IMR-90 (cell line): ENCODE measurements at regions not wholly inside any gene's neighbourhood (a gene's known extent, or its start where the extent isn't known, plus 50 kb on each side); places are given as distances from the start of the nearest gene placed in this dataset.

Experiments used
- ATAC-seq: fragments of 200-7000 bp; cut with Tn5 transposase; 2 replicates; pipeline ENCODE4 v1.9.1; 2020; ENCODE audit warnings: low read depth, mild to moderate bottlenecking, moderate library complexity
- BruUV-seq: library from RNA; stranded (reverse); fragments of 400-500 nt; replicated peaks from 2 replicates; lab custom pipeline; 2021; lab: Mats Ljungman, UMichigan
- CTCF ChIA-PET: fragments of 300-600 bp; formaldehyde crosslinking; extraction: SDS; loops from one replicate; lab custom pipeline; 2021; ENCODE audit warnings: antibody characterized with exemption; lab: Yijun Ruan, JAX
- POLR2A ChIA-PET: fragments of 300-600 bp; sonication (Branson Sonifier 250); formaldehyde crosslinking; loops from one replicate; lab custom pipeline; 2022; ENCODE audit warnings: antibody characterized with exemption; ENCODE audit not compliant: unreplicated experiment; lab: Charles Lee
- DNase-seq: peaks from one replicate; pipeline ENCODE4 v3.0.0; 2013
- H2AFZ ChIP-seq: replicated peaks from 2 replicates; pipeline ENCODE3; 2013; ENCODE audit warnings: low read length, mild to moderate bottlenecking; ENCODE audit not compliant: poor library complexity
- H2AK5ac ChIP-seq: 2 replicates; pipeline ENCODE4 v1.6.1; 2013; ENCODE audit warnings: low read depth, low read length, inconsistent platforms
- H2AK9ac ChIP-seq: replicated peaks from 2 replicates; pipeline ENCODE3; 2013; ENCODE audit warnings: mild to moderate bottlenecking, low read depth, low read length, moderate library complexity; ENCODE audit not compliant: poor library complexity
- H2BK120ac ChIP-seq: 2 replicates; pipeline ENCODE4 v1.6.1; 2013; ENCODE audit warnings: low read depth, low read length, inconsistent platforms
- H2BK15ac ChIP-seq: 3 replicates; pipeline ENCODE4 v1.6.1; 2013; ENCODE audit warnings: low read depth, low read length, inconsistent platforms
- H2BK20ac ChIP-seq: 2 replicates; pipeline ENCODE4 v1.6.1; 2013; ENCODE audit warnings: low read depth, mild to moderate bottlenecking, inconsistent platforms, low read length, moderate library complexity
- H2BK5ac ChIP-seq: 2 replicates; pipeline ENCODE4 v1.6.1; 2013; ENCODE audit warnings: mild to moderate bottlenecking, low read depth, low read length, inconsistent platforms; ENCODE audit not compliant: poor library complexity, severe bottlenecking
- H3K14ac ChIP-seq: replicated peaks from 2 replicates; pipeline ENCODE4 v1.6.1; 2013; ENCODE audit warnings: low read depth, low read length, inconsistent platforms
- H3K18ac ChIP-seq: 2 replicates; pipeline ENCODE4 v1.6.1; 2013; ENCODE audit warnings: low read depth, low read length, control low read depth
- H3K23ac ChIP-seq: 2 replicates; pipeline ENCODE4 v1.6.1; 2013; ENCODE audit warnings: low read depth, low read length, inconsistent platforms
- H3K27ac ChIP-seq: 2 replicates; pipeline ENCODE4 v1.5.1; 2013; ENCODE audit warnings: mild to moderate bottlenecking, control low read depth, low read length; ENCODE audit not compliant: insufficient read depth
- H3K27me3 ChIP-seq: 2 replicates; pipeline ENCODE4 v1.6.1; 2013; ENCODE audit warnings: low read length; ENCODE audit not compliant: control insufficient read depth, insufficient read depth
- H3K36me3 ChIP-seq: 2 replicates; pipeline ENCODE4 v1.6.1; 2013; ENCODE audit warnings: low read length, mixed read lengths; ENCODE audit not compliant: control insufficient read depth, insufficient read depth
- H3K4ac ChIP-seq: 2 replicates; pipeline ENCODE4 v1.6.1; 2013; ENCODE audit warnings: low read depth, low read length, inconsistent platforms
- H3K4me1 ChIP-seq: 2 replicates; pipeline ENCODE4 v1.6.1; 2013; ENCODE audit warnings: low read length, mixed read lengths; ENCODE audit not compliant: control insufficient read depth, insufficient read depth
- H3K4me2 ChIP-seq: 2 replicates; pipeline ENCODE4 v1.6.1; 2013; ENCODE audit warnings: low read depth, mild to moderate bottlenecking, control low read depth, low read length, moderate library complexity
- H3K4me3 ChIP-seq: 2 replicates; pipeline ENCODE4 v1.5.1; 2013; ENCODE audit warnings: low read depth, mild to moderate bottlenecking, control low read depth, low read length, moderate library complexity; ENCODE audit not compliant: insufficient read depth
- H3K56ac ChIP-seq: 2 replicates; pipeline ENCODE4 v1.6.1; 2013; ENCODE audit warnings: low read length, inconsistent platforms; ENCODE audit not compliant: insufficient read depth; ENCODE audit errors: extremely low read depth
- H3K79me1 ChIP-seq, 2 experiments: 2 replicates each; pipeline ENCODE4 v1.6.1; 2013; ENCODE audit warnings: low read length in 2 of 2, inconsistent platforms in 1 of 2, low read depth in 1 of 2
- H3K9ac ChIP-seq: 2 replicates; pipeline ENCODE4 v1.6.1; 2013; ENCODE audit warnings: low read depth, low read length, control low read depth
- H3K9me1 ChIP-seq: 2 replicates; pipeline ENCODE4 v1.6.1; 2013; ENCODE audit warnings: low read length, inconsistent platforms; ENCODE audit not compliant: insufficient read depth
- H3K9me3 ChIP-seq: 2 replicates; pipeline ENCODE4 v1.6.1; 2013; ENCODE audit warnings: low read length; ENCODE audit not compliant: control insufficient read depth, insufficient read depth
- H4K20me1 ChIP-seq: 2 replicates; pipeline ENCODE4 v1.6.1; 2013; ENCODE audit warnings: low read length, inconsistent platforms; ENCODE audit not compliant: insufficient read depth
- H4K5ac ChIP-seq: 2 replicates; pipeline ENCODE4 v1.6.1; 2013; ENCODE audit warnings: mild to moderate bottlenecking, low read depth, low read length, control low read depth
- H4K8ac ChIP-seq, 2 experiments: 2 replicates each; pipeline ENCODE4 v1.6.1; 2013; ENCODE audit warnings: low read depth in 2 of 2, low read length in 2 of 2, control low read depth in 1 of 2, inconsistent platforms in 1 of 2
- H4K91ac ChIP-seq: 2 replicates; pipeline ENCODE4 v1.6.1; 2013; ENCODE audit warnings: low read depth, low read length, inconsistent platforms; ENCODE audit not compliant: insufficient read depth
- RFX5 ChIP-seq: IDR thresholded peaks from 2 replicates; pipeline ENCODE4 v1.8.0; 2012; ENCODE audit warnings: low read depth, mild to moderate bottlenecking, low read length, moderate library complexity
- WGBS, 2 experiments: methylation state at CpG; one replicate each; pipeline versions ENCODE4 v1.1.5 to v1.1.7; 2013; ENCODE audit warnings: missing lambda C conversion rate in 2 of 2; ENCODE audit not compliant: insufficient read length in 1 of 2; ENCODE audit errors: extremely low coverage in 2 of 2; 5-methylcytosine and 5-hydroxymethylcytosine counted together
- dilution Hi-C: fragments of 300-500 bp; cut with HindIII; formaldehyde crosslinking; loops from one replicate; pipeline ENCODE4 v1.14.3; 2018; ENCODE audit warnings: low sequenced_read_pairs; ENCODE audit not compliant: unreplicated experiment
- in situ Hi-C: fragments of 300-500 bp; cut with MboI; formaldehyde crosslinking; loops from 3 replicates; pipeline ENCODE4 v1.14.3; 2019; ENCODE audit warnings: low sequenced_read_pairs, inconsistent platforms, mixed read lengths
- intact Hi-C: fragments of 100-400 bp; cut with micrococcal nuclease; formaldehyde crosslinking; loops from 2 replicates; pipeline ENCODE4 v1.10.0; 2022

- Histone ChIP-seq H3K4me2 (no peak overlapping the region), H3K56ac (no peak overlapping the region), H2AFZ (no peak overlapping the region), H3K9ac (no peak overlapping the region), H3K27ac (no peak overlapping the region), H3K9me1 (0 out of 2 replicates have a peak, but pooled peaks cover 3% of the 10 kb centered on the region), H4K91ac (no peak overlapping the region), H3K14ac (no peak overlapping the region), H3K79me1 (no peaks in the 10 kb centered on the region), H3K4me3 (no peak overlapping the region), H4K8ac (no peak overlapping the region), H2BK5ac (no peak overlapping the region), H4K5ac (no peak overlapping the region), H3K27me3 (peaks cover 19% of the 10 kb centered on the region; the same call in 1 of the 2 replicates), H3K36me3 (no peaks in the 10 kb centered on the region), H3K23ac (no peak overlapping the region), H3K4me1 (peaks cover 6% of the 10 kb centered on the region; the same call in 1 of the 2 replicates), H2BK20ac (no peak overlapping the region), H3K18ac (no peak overlapping the region), H4K20me1 (no peaks in the 10 kb centered on the region), H2AK9ac (no peak overlapping the region), H2BK120ac (no peak overlapping the region), H3K9me3 (no peaks in the 10 kb centered on the region), H2BK15ac (no peak overlapping the region), H3K4ac (no peak overlapping the region), H2AK5ac (no peak overlapping the region)
- intact Hi-C loops, result no loop called here
- BruUV-seq, result no TSS peak
- WGBS, 2 experiments, result 93% methylated on average over 3 of the region's 9 CpGs; no CpG with 5 or more reads in 1 of the 2 experiments
- no peak for DNase-seq
- POLR2A ChIA-PET, result no interaction called here
- CTCF ChIA-PET, result no interaction called here
- dilution Hi-C loops, result no loop called here
- no peak for TF ChIP-seq RFX5
- in situ Hi-C loops, result no loop called here
- no peak for ATAC-seq
These were observed 67.1 kb upstream of the TAF1B start for GRCh38 chr2:9775999-9776712.
